Sigmoid colon (tissue), 4 donors: ENCODE measurements at regions not wholly inside any gene's neighbourhood (a gene's known extent, or its start where the extent isn't known, plus 50 kb on each side); places are given as distances from the start of the nearest gene placed in this dataset.

Source experiments
- CTCF ChIP-seq, 4 experiments: fragments of 450-650 bp in 3 of 4; fragments of 200-600 bp in 1 of 4; IDR thresholded peaks; one replicate each; pipeline ENCODE4 v1.5.1; 2016 to 2019; ENCODE audit warnings: antibody characterized with exemption in 4 of 4, mild to moderate bottlenecking in 3 of 4, moderate library complexity in 2 of 4
- POLR2AphosphoS5 ChIP-seq, 4 donors: sonication (generic); formaldehyde crosslinking; IDR thresholded peaks; one replicate each; pipeline ENCODE4 v1.6.1; 2017; ENCODE audit warnings: antibody characterized with exemption in 4 of 4

DNA sequence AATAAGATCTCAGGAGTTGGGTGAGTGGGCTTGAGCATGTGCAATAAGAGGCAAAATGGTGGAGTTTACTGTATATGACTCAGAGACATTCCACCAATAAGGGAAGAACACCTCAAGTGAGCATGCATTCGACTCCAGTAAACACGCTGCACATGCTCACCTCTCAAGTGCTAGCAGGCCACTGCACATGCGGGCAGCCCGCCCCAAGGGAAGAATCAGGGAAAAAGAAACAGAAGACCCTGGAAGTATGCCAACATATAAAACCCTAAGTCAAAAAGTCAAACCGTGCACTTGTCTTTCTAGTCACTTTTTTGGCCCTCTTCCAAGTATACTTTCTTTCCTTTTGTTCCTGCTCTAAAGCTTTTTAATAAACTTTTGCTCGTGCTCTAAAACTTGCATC is 245.3 kb upstream of the RASA1 start:
- no peak for TF ChIP-seq POLR2AphosphoS5 (IDR thresholded peaks at IDR 0.05)
- TF ChIP-seq CTCF (IDR thresholded peaks at IDR 0.05), result no peak
